ENCODE measurements at regions not wholly inside any gene's neighbourhood (a gene's known extent, or its start where the extent isn't known, plus 50 kb on each side); places are given as distances from the start of the nearest gene placed in this dataset.

DNA sequence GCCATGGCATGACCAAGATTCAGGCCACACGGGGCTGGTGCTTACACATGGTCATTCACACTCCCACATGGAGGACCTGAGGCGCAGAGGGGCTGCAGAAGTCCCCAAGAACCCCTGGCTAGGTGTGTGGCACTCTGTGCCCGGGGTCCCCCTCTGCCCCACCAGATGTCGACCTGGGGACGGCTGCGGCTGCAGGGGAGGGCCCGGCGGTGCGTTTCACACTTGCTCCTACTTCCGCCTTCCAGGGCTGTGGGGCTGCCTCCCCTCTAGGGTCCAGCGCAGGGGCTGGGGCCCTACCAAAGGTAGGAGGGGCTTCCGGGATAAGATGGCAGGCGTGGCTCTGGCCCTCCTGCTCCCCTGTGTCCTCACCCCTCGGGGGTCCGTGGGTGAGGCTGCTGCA, 81.1 kb upstream of the SLCO4A1 start:
- Histone ChIP-seq H3K27ac (no peak overlapping the region), H3K27me3 (ENCODE audit: insufficient read depth, low read depth) (peaks cover 100% of the 10 kb centered on the region), H3K79me2 (ENCODE audit: insufficient read depth, low read depth) (no peaks in the 10 kb centered on the region), H3K36me3 (ENCODE audit: insufficient read depth) (no peaks in the 10 kb centered on the region), H2AFZ (ENCODE audit: low read depth) (no peak overlapping the region), H3K4me3 (IDR thresholded peaks at IDR 0.05; ENCODE audit: insufficient read depth, low read depth, low read length) (no peak overlapping the region), H3K4me2 (no peak overlapping the region), H4K20me1 (ENCODE audit: insufficient read depth) (no peaks in the 10 kb centered on the region), H3K4me1 (ENCODE audit: low read depth, poor library complexity, severe bottlenecking) (no peaks in the 10 kb centered on the region), H3K9ac (no peak overlapping the region)
- TF ChIP-seq, protein P1, sequence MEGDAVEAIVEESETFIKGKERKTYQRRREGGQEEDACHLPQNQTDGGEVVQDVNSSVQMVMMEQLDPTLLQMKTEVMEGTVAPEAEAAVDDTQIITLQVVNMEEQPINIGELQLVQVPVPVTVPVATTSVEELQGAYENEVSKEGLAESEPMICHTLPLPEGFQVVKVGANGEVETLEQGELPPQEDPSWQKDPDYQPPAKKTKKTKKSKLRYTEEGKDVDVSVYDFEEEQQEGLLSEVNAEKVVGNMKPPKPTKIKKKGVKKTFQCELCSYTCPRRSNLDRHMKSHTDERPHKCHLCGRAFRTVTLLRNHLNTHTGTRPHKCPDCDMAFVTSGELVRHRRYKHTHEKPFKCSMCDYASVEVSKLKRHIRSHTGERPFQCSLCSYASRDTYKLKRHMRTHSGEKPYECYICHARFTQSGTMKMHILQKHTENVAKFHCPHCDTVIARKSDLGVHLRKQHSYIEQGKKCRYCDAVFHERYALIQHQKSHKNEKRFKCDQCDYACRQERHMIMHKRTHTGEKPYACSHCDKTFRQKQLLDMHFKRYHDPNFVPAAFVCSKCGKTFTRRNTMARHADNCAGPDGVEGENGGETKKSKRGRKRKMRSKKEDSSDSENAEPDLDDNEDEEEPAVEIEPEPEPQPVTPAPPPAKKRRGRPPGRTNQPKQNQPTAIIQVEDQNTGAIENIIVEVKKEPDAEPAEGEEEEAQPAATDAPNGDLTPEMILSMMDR (conservative IDR thresholded peaks at IDR 0.05; ENCODE audit: low read depth, low read length), result no peak

DNA sequence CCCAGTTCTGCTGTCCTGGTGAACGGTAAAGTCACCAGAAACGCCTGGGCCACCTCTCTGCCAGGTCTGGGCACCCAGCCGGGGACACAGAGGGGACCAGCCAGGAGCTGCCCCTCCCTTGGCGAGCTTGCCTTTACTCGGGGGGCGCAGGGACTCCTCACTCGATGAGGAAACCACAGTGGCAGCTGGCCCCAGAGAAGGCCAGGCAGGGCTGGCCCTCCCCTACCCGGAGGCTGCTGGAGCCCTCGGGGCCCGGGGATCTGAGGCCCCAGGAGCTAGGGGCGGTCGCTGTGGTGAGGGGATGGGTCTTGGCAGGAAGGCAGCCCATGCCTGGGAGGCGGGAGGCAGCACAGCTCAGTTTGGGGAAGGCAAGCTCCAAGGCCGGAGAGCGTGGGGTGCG, 80.4 kb upstream of the SLCO4A1 start:
- no peaks in the 10 kb centered on the region for H3K36me3 ChIP-seq (ENCODE audit: insufficient read depth)
- H4K20me1 ChIP-seq (ENCODE audit: insufficient read depth), result no peaks in the 10 kb centered on the region
- H3K4me2 ChIP-seq, result no peak overlapping the region
- H3K9ac ChIP-seq, result no peak overlapping the region
- H3K27ac ChIP-seq, result no peak overlapping the region
- H3K4me3 ChIP-seq (IDR thresholded peaks at IDR 0.05; ENCODE audit: insufficient read depth, low read depth, low read length), result no peak overlapping the region
- H2AFZ ChIP-seq (ENCODE audit: low read depth), result no peak overlapping the region
- TF ChIP-seq, protein P1 (conservative IDR thresholded peaks at IDR 0.05; ENCODE audit: low read depth, low read length), result no peak
- no peaks in the 10 kb centered on the region for H3K4me1 ChIP-seq (ENCODE audit: low read depth, poor library complexity, severe bottlenecking)
- no peaks in the 10 kb centered on the region for H3K79me2 ChIP-seq (ENCODE audit: insufficient read depth, low read depth)
- peaks cover 100% of the 10 kb centered on the region for H3K27me3 ChIP-seq (ENCODE audit: insufficient read depth, low read depth)

DNA sequence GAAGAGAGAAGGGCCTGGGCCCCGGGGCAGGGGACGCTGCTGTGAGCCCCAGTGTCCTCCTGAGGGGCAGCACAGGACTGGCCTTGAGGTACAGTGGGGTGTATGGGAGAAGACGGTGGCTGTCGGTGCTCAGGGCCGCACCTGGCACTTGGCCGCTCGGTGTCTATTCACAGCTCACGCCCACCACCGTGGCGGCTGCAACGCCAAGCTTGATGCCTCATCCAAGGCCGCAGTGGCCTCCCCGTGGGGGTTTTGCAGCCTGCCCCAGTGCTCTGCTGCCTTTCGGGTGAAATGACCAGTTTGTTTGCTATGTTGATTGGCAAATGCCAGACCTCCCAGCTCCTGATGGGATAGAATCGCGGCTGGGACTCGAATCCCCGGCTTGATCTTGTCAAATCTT, 79.5 kb upstream of the SLCO4A1 start:
- H3K9ac ChIP-seq, result no peak overlapping the region
- H3K27ac ChIP-seq, result no peak overlapping the region
- no peaks in the 10 kb centered on the region for H3K79me2 ChIP-seq (ENCODE audit: insufficient read depth, low read depth)
- TF ChIP-seq, protein P1 (conservative IDR thresholded peaks at IDR 0.05; ENCODE audit: low read depth, low read length), result no peak
- H3K4me2 ChIP-seq, result no peak overlapping the region
- H3K27me3 ChIP-seq (ENCODE audit: insufficient read depth, low read depth), result peaks cover 100% of the 10 kb centered on the region
- H4K20me1 ChIP-seq (ENCODE audit: insufficient read depth), result no peaks in the 10 kb centered on the region
- H3K4me3 ChIP-seq (IDR thresholded peaks at IDR 0.05; ENCODE audit: insufficient read depth, low read depth, low read length), result no peak overlapping the region
- no peaks in the 10 kb centered on the region for H3K36me3 ChIP-seq (ENCODE audit: insufficient read depth)
- no peak overlapping the region for H2AFZ ChIP-seq (ENCODE audit: low read depth)
- no peaks in the 10 kb centered on the region for H3K4me1 ChIP-seq (ENCODE audit: low read depth, poor library complexity, severe bottlenecking)

DNA sequence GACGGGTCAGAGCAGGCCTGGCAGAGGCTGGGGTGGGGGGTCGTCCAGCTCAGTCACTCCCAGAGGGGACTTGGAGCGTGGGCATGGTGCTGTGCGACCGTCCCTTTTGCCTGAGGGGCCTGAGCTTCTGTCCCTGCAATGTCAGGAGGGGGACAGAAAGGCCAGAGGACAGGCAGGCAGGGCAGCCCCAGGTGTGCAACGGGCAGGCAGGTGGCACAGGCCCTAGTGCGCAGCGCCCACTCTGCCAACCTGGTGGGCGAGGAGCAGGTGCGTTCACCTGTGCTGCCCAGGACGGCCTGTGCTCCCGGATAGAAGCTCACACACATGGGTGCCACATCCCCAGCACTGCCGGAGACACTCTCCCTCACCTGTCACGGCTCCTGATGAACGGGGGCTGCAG, 78.7 kb upstream of the SLCO4A1 start:
- no peak overlapping the region for H3K4me3 ChIP-seq (IDR thresholded peaks at IDR 0.05; ENCODE audit: insufficient read depth, low read depth, low read length)
- no peaks in the 10 kb centered on the region for H3K36me3 ChIP-seq (ENCODE audit: insufficient read depth)
- H2AFZ ChIP-seq (ENCODE audit: low read depth), result no peak overlapping the region
- TF ChIP-seq, protein P1 (conservative IDR thresholded peaks at IDR 0.05; ENCODE audit: low read depth, low read length), result no peak
- H4K20me1 ChIP-seq (ENCODE audit: insufficient read depth), result no peaks in the 10 kb centered on the region
- no peak overlapping the region for H3K9ac ChIP-seq
- H3K79me2 ChIP-seq (ENCODE audit: insufficient read depth, low read depth), result no peaks in the 10 kb centered on the region
- peaks cover 100% of the 10 kb centered on the region for H3K27me3 ChIP-seq (ENCODE audit: insufficient read depth, low read depth)
- no peak overlapping the region for H3K4me2 ChIP-seq
- H3K27ac ChIP-seq, result no peak overlapping the region
- H3K4me1 ChIP-seq (ENCODE audit: low read depth, poor library complexity, severe bottlenecking), result no peaks in the 10 kb centered on the region
